GM12801 (cell line): ENCODE measurements at regions not wholly inside any gene's neighbourhood (a gene's known extent, or its start where the extent isn't known, plus 50 kb on each side); places are given as distances from the start of the nearest gene placed in this dataset.

ENCODE experiments used
- TF ChIP-seq, protein P1 (sequence below): IDR thresholded peaks from one replicate; pipeline ENCODE4 v1.5.1; 2011; ENCODE audit warnings: control low read depth; ENCODE audit not compliant: insufficient read length; ENCODE audit errors: extremely low read depth

DNA sequence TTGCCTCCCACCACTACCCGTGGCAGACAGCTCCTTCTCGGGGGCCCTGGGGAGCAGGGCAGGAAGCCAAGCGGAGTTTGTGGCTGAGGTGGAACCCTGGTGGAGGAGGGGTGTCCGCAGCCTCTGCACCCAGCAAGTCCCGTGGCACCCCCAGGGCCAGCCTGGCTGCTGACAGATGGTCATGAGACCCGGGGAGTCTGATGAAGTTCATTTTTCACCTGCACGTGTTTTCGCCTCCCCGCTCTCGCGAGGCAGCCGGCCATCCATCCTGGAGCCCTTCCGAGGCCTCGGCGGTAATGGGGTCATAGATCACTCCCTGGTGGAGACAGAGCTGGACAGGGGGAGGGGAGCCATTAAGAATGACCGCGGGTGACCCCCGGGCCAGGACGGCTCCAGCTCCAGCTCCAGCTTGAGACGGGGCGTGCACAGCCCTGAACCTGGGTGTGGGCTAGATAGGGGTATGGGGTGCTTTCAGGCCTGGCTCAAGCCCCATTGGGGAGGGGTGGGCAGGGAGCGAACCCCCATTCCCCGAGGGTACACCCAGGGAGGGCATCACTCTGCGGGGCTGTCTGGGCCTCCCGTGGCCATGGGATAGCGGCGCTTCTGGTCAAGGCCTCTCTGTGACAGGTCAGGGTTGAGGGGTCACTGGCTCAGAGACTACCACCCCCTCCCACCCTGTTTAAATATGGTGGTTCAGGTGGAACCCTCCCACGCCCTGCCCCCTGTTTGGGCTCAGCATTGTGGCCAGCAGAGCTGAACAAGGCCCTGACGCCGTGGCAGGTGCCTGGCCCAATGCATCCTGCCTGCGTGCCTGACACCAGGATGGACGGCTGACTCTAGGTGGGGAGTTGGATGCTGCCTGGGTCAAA is 227.4 kb upstream of the GSE1 start:
- TF ChIP-seq, protein P1, sequence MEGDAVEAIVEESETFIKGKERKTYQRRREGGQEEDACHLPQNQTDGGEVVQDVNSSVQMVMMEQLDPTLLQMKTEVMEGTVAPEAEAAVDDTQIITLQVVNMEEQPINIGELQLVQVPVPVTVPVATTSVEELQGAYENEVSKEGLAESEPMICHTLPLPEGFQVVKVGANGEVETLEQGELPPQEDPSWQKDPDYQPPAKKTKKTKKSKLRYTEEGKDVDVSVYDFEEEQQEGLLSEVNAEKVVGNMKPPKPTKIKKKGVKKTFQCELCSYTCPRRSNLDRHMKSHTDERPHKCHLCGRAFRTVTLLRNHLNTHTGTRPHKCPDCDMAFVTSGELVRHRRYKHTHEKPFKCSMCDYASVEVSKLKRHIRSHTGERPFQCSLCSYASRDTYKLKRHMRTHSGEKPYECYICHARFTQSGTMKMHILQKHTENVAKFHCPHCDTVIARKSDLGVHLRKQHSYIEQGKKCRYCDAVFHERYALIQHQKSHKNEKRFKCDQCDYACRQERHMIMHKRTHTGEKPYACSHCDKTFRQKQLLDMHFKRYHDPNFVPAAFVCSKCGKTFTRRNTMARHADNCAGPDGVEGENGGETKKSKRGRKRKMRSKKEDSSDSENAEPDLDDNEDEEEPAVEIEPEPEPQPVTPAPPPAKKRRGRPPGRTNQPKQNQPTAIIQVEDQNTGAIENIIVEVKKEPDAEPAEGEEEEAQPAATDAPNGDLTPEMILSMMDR: no peak

DNA sequence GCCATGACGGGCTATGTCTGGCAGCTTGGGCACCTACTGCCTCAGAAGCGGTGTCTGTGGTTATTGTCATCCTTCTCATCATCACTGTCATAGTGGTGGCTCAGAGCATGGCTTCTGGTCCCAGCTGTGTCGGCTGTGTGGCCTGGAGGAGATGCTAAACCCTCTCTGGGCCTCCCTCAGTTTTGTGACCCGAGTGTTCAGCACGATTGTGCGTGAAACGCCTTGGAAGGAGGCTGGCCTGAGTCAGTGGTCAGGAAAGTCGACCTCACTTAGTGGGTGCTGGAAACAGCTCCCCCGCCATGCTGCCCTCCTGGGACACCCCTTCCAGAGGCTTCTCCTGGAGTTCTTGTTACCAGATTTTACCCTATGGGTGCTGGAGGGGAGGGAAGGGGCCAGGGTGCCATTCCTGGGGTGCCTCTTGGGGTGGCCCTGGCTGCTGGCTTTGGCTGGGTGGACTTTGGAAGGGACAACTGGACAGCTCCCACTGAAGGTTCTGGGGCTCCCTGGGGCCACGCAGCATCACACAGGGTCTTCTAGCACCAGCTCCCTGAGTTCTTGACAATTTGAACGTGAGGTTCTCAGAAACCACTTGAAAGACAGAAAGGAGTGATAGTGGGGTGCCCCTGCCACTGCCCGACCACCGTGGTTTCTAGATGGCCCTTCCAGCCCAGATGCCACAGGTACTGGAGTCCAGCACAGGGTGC is 226.5 kb upstream of the GSE1 start:
- TF ChIP-seq, protein P1: no peak

DNA sequence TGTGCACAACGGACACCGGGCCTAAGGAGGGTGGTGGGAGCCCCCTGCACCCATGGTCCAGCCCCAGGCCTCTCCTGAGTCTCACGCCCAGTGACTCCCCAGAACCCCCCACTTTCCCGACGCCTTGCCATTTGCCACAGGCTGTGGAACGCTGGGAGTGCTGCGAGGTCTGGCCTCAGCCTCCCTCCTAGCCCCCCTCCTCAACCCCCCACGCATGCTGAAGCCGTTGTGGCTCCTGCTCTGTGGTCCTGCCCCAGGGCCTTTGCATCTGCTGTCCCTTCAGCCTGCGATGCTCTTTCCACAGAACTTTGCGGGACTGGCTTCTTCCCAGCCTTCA is 226.0 kb upstream of the GSE1 start:
- TF ChIP-seq, protein P1: no peak

DNA sequence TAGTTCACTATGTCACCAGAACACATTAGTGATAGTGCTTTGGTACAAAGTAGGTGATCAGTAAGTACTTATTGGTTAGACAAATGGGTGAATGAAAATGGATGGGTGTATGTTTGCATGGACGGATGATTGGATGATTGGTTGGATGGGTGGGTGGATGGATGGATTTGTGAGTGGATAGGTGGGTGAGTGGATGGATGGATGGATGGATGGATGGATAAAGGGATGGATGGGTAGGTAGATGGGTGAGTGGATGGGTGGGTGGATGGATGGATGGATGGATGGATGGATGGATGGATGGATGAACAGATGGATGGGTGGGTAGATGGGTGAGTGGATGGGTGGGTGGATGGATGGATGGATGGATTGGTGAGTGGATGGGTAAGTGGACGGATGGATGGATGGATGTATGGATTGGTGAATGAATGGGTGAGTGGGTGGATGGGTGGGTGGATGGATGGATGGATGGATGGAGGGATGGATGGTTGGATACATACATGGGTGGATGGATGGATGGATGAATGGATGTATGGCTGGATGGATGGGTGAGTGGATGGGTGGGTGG is 225.3 kb upstream of the GSE1 start:
- TF ChIP-seq, protein P1: no peak

DNA sequence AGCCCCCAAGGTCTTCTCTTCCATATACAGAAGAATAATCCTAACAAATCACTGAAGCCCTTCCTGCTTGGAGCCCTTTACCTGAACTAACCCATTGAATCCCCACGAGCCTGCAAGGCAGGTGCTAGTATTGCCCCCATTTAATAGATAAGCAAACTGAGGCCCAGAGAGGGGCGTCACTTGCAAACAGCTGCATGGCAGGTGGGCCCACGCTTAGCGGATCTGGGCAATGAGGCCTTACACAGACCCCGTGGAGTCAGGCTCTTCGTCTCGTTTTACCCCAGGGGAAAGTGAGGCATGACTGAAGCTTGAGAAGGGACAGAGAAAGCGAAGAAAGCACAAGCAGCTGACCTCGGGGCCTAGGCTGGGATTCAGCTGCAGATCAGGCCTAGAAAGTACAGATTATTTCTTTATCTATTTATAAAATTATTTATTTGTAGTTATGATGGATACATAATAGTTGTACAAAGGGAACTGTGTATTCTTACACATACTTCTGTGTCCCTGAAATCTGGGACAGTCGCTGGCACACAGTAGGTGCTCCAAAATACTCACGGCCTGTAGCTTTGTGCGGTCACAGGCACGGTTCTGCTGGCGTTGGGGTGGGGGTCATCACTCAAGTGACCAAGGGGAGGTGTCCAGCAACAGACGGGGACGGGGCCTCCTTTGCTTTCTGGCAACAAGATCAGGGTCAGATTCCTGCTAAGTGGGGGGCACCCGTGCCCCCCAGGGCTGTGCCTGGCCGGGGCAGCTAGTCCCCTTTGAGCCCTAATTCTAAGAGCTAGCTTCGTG is 223.2 kb upstream of the GSE1 start:
- TF ChIP-seq, protein P1: no peak

DNA sequence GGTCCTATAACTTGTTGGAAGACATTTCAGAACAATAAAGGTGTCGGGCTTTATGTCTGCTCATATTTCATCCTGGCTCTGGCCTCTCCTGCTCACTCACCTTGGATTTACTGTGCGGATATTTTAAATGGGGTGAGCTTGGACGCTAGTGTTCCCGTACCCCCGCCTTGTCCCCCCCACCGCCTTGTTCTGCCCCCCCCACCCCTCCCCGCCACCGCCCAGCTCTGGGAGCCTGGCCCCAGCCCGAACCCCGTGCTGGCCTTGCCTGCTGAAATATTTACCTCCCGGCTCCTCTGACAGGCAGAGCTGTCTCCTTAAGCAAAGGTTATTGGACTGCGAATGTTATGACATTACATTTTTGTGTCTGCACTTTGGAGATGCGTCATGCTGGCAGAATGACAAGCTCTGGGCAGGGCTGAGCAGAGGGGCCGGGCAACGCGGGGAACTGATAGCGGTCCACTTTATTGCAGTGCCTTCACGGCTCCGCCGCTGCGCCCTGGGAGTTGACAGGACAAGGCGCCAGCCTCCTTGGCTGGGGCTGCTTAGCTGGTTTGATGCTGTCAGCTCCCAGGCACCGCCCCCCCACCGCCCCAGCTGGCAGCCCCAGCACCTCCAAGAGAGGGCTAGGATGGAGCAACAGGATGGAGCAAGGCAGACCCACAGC is 222.5 kb upstream of the GSE1 start:
- TF ChIP-seq, protein P1: no peak
